C4-2B (cell line): ENCODE measurements at regions not wholly inside any gene's neighbourhood (a gene's known extent, or its start where the extent isn't known, plus 50 kb on each side); places are given as distances from the start of the nearest gene placed in this dataset.

Experiments
- H3K27ac ChIP-seq: fragments of 450-650 bp; 2 replicates; pipeline ENCODE4 v1.5.1; 2017
- CTCF ChIP-seq: fragments of 450-650 bp; conservative IDR thresholded peaks from 2 replicates; pipeline ENCODE4 v1.5.1; 2017; ENCODE audit warnings: mild to moderate bottlenecking
- ZFX ChIP-seq: fragments of 450-650 bp; IDR thresholded peaks from 2 replicates; pipeline ENCODE4 v1.6.1; 2017

- TF ChIP-seq ZFX: no peak
- no peak for TF ChIP-seq CTCF
- H3K27ac ChIP-seq: no peak overlapping the region
Measured at GRCh38 chrX:121831601-121832000, 784.2 kb downstream of the GLUD2 start.

GRCh38 chrX:121832446-121832845, 785.0 kb downstream of the GLUD2 start:
- no peak overlapping the region for H3K27ac ChIP-seq
- TF ChIP-seq ZFX (no peak), CTCF (no peak)

- TF ChIP-seq CTCF (no peak), ZFX (no peak)
Measured at GRCh38 chrX:121836000-121836399, 788.6 kb downstream of the GLUD2 start.

GRCh38 chrX:121851033-121851432, 803.6 kb downstream of the GLUD2 start:
- no peak overlapping the region for H3K27ac ChIP-seq
- TF ChIP-seq CTCF (no peak), ZFX (no peak)

More at GRCh38 chrX:121836000-121836399, 788.6 kb downstream of the GLUD2 start:
- H3K27ac ChIP-seq: no peak overlapping the region

GRCh38 chrX:121853762-121854613, 806.6 kb downstream of the GLUD2 start:
- no peak for TF ChIP-seq ZFX
- no peak for TF ChIP-seq CTCF
- no peak overlapping the region; the same call in 1 of the 2 replicates for H3K27ac ChIP-seq

GRCh38 chrX:121854614-121854911, 807.2 kb downstream of the GLUD2 start:
- TF ChIP-seq ZFX: no peak
- no peak for TF ChIP-seq CTCF
- H3K27ac ChIP-seq: no peak overlapping the region; the same call in 1 of the 2 replicates

GRCh38 chrX:121858867-121859647, 811.6 kb downstream of the GLUD2 start:
- H3K27ac ChIP-seq: peak overlapping the region; percentile 41; the same call in 1 of the 2 replicates
- TF ChIP-seq ZFX (no peak), CTCF (no peak)
